Stimulated activated CD4-positive, alpha-beta T cell treated with anti-CD3 and anti-CD28 coated beads, Interleukin-1b, Interleukin-23, amount 100 ng/mL, for 4 hours (primary cell): ENCODE measurements at regions not wholly inside any gene's neighbourhood (a gene's known extent, or its start where the extent isn't known, plus 50 kb on each side); places are given as distances from the start of the nearest gene placed in this dataset.
"Not testable (repeated sequence)": the region's sequence is repeated elsewhere in the genome, so short reads cannot be mapped to it uniquely, and the experiment has no call there.

Experiments
- DNase-seq, 2 donors: peaks; one replicate each; pipeline ENCODE4 v3.0.0-alpha.2; 2020; ENCODE audit warnings: low read depth in 2 of 2

DNA sequence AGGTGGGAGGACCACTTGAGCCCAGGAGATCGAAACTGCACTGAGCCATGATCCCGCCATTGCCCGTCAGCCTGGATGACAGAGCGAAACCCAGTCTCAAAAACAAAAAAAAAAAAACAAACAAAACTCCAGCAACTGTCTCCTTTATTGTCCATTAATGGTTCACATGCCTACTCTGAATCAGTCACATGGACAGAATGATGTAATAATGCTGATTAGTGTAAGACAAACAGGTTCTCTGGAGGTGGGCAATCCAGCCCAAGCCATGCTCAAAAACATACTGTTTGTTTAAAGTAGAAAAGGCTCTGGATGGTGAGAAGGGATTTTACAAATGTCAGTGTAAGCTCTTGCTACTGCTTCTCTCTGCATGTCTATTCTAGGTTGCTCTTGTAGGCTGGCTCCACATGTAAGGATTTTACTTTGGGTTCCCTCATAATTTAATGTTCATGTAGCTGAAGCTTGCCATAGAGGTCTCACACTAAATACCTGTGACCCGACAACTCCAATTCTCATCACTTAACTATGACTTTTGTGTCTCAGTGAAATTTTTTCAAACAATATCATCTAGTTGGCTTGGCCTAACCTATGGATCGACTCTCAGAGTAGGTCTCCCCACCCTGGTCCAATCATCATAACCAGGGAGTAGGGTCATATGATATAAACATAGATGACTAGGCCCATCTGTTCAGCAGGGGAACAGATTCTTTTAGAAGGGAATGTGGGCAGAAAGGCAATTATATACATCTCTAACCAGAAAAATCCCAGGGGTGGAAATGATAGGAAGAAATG lies 83.9 kb upstream of the SLC39A10 start:
- no peak for DNase-seq

DNA sequence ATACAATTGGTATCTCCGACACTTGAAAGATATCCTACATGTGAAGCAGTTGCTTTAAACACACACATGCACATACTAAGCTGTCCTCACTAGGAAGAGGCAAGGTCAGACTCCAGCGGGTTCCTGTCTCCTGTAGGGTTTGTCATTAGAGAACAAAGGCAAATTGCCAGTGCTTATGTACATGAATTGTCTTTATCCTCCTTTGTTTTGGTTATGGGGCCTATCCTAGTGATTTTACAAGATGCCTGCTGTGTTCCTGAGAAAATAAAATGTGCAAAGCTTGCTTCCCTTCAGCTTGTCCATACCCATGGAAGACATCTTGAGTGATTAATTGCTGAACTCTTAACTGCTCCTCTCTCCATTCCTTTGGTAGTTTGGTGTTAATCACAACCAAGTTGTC lies 86.7 kb upstream of the SLC39A10 start:
- no peak for DNase-seq

DNA sequence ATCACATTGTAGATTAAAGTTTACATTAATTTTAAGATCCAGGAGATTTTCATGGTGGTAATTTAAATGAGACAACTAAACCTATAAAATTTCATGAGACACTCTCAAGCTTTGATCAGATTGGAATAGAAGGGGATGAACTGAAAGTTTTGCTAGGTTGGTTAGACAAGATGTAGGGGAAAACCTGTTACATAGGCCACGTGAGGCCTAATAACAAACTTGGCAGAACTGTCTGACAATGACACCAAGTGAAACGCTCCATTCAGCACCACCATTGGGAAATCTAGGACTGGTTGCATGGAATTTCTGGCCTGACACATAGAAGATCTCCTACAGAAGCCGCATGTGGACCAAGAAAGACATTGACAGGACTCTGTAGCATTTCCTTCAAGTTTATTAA lies 87.8 kb upstream of the SLC39A10 start:
- no peak for DNase-seq

DNA sequence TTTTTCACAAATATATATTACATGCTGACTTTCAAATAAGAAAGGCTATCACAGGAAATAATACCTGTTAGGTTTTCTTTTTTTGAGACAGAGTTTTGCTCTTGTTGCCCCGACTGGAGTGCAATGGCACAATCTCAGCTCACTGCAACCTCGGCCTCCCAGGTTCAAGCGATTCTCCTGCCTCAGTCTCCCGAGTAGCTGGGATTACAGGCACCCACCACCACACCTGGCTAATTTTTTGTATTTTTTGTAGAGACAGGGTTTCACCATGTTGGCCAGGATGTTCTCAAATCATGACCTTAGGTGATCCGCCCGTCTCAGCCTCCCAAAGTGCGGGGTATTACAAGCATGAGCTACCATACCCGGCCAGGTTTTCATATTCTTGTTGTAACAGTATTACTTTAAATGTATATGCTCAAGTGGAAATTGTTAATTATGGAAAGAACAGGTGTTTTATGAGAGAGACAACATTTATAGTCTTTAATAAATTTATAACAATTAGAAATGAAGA lies 92.3 kb upstream of the SLC39A10 start:
- not testable (repeated sequence) for DNase-seq

DNA sequence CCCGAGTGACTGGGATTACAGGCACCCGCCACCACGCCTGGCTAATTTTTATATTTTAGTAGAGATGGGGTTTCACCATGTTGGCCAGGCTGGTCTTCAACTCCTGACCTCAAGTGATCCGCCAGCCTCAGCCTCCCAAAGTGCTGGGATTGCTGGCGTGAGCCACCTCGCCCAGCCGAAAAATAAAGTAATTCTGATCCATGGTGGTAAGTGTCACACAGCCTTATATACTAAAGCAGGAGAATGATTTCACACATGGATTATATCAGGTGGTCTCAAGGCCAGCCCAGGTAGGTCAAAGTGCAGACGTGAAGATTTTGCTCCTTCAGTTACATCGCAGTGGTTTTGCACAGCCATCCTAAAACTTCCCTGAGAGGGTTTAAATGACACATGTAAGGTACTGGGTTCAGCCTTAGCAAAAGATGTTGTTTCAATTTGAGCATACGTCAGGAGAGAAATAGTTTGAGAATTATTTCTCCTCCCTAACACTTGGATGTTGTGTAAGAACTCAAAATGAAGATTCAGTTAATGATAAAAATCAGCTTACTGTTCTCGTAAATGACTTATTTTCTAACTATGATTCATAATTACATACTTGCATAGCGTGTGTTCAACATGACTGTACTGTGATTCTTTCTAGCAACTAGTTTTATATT lies 93.0 kb upstream of the SLC39A10 start:
- no peak for DNase-seq

DNA sequence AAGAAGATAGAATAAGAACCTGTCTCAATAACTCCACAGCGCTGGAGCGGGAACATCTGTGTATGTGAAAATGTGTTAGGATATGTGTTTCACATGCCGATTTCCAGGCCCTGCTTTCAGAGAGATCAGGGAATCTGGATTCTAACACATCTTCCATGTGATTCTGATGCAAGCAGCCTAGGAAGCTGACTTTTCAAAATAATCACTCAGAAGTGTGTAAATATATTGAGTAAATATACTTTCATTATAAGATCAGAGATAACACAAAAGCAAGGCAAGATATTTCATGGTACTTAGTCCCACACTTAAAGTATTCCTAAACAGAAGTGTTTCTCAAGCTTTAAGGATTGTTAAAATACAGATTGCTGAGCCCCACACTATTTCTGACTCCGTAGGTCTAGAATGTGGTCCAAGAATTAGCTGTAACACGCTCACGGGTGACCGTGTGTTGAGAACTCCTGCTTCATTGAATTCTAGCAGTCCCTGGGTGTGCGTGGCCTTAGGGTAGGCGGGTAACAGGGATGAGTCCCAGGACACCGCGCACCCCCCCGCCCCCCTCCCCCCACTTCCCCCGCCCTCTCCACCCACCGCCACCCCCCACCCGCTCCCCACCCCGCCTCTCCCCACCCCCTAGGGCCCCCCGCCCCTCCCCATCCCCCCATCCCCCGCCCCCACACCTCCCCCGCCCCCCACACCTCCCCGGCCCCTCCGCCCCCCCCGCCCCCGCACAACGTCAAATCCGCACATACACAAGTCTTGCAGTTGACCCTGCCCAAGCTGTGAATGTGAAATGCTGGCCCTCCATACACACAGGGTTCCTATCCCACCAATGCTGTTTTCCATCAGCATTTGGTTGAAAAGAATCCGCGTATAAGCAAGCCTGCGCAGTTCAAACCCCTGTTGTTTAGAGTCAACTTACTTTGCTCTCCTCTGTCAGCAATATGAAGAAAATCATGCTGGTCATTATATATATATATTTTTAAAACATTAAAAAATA lies 94.2 kb upstream of the SLC39A10 start:
- DNase-seq = no peak

DNA sequence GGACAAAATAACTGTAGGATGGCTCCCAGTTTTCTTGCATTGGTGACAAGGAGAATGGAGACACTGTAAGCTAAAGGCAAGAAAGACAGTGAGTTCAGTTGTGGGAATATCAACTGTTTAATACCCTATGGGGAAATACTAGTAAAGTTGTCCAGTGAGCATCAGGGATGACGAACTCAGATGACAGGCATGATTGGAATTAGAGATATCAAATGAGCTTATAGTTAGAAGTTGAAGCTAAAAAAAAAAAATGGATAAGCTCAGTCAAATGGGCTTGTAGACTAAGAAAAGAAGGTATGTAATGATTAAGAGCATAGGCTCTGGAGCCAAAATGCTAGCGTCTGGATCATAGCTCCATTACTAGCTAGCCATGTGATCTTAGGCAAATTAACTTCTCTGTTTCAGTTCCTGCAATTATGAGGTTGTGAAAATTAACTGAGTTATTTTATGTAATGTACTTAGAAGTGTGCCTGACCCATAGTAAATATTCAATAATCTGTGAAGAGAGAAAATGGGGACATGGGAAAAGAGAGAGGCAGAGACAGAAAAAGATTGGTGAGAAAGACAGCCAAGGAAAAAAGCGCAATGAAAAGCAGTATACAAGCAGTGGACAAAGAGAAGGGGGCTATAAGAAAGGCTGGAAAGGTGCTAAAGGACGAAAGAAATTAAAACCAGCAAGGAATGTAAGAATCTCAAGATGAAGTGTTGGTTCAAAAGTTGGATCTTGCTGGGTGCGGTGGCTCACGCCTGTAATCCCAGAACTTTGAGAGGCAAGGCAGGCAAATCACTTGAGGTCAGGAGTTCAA lies 95.7 kb upstream of the SLC39A10 start:
- no peak for DNase-seq

DNA sequence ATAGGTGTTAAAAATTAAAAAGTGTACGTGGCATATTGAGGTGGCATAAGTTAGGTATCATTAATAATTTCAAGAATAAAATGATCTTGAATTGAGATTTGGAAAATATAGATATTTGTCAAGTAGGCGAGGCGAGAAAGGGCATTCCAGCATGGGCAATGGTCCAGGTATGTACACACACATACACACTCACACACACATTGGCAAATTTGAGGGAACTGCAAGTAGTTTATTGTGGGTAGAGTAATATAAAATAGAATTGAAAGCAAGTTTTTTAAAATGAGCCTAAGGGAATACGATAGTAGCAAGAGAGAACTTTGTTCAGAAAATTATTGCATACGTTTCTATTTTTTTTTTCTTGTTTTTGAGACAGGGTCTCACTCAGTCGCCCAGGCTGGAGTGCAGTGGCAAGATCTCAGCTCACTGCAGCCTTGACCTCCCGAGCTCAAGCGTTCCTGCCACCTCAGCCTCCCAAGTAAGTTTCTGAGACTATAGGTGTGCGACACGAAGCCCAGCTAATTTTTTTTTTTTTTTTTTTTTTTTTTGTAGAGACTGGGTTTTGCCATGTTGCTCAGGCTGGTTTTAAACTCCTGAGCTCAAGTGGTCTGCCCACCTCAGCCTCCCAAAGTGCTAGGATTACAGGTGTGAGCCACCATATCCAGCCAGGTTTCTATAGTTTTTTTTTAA lies 96.7 kb upstream of the SLC39A10 start:
- DNase-seq = no peak

DNA sequence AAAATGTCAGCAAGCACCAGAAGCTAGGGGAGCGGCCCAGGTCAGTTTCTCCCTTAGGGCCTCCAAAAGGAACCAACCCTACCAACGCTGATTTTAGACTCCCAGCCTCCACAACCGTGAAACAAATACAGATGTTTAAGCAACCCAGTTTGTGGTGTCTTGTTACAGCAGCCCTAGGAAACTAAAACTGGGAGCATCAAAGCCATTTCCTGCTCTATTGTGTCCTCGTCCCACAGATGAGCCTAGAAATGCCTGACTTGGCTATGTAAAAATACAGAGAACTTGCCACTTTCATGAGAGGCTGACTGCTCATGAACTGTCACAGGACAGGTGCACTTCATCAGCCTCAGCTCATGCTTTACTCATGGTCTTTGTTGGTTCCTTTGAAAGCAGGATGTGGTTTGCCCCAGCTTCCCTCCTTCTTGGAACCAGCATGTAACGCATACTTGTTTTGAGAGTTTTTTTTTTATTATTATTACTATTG lies 97.6 kb upstream of the SLC39A10 start:
- DNase-seq = peak; percentile 26 to 62

DNA sequence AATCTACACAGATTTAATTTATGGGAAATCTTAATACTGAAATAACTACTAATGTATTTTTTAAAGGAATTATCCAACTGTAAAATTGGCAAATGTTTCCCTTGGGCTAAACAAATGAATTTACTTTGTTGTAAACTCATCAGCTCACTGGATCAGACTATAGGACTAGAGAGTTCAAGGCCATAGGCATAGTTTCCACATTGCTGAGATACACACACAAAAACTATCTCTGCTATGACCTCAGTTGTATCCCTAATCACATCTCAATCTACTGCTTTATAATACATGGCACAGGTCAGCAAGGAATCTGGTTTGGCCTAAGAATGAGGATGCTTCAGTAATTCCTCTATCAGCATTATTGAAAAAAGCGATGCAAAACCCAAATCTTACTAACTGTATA lies 101.1 kb upstream of the SLC39A10 start:
- no peak for DNase-seq

DNA sequence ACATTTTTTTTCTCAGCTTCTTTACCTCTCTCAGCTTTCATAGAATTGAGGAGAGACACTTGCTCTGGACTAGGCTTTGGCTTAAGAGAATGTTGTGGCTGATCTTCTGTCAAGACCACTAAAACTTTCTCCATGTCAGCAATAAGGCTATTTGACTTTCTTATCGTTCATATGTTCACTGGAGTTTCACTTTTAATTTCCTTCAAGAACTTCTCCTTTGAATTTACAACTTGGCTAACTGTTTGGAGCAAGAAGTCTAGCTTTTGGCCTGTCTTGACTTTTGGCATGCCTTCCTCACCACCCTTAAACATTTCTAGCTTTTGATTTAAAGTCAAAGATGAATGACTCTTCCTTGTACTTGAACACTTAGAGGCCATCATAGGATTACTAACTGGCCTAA lies 104.4 kb upstream of the SLC39A10 start:
- no peak for DNase-seq

DNA sequence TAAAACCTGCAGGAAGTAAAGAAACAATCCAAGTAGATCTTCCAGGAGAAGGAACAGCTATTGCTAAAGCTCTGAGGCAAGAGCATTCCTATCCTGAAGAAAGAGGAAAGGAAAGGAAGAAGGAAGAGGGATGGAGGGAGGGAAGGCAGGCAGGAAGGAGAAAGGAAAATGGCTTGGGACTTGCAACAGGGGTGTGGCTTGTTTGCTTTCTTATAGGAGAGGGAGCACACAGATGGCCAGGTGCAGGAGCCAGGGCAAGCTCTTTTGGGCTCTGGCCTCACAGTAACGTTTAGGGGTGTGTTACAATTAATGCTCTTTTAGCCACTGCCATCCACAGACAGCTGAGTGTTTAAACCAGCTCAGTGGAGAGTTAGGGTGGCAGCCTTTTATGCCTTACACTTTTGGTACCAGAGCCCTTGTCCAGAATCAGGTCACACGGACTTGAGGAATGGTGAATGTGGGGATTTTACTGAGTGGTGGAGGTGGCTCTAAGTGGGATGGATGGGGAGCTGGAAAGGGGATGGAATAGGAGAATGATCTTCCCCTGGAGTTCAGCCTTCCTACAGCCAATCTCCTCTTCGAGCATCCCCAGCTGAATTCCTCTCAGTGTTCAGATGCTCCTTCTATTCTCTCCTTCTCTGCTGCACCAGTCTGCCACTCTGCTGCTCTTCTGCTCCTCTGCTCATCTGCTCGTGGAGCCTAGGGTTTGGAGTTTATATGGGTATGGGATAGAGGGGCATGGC lies 108.7 kb upstream of the SLC39A10 start:
- DNase-seq = no peak

DNA sequence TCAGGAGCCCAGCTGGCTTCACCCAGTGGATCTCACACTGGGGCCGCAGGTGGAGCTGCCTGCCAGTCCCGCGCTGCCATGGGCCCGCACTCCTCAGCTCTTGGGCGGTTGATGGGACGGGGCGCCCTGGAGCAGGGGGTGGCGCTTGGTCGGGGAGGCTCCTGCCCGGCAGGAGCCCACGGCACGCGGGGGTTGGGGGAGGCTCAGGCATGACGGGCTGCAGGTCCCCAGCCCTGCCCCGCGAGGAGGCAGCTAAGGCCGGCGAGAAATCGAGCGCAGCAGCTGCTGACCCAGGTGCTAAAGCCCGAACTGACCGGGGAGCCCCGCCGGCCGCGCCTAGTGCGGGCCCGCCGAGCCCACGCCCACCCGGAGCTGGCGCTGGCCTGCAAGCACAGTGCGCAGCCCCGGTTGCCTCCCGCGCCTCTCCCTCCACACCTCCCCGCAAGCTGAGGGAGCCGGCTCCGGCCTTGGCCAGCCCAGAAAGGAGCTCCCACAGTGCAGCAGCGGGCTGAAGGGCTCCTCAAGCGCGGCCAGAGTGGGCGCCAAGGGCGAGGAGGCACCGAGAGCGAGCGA lies 109.7 kb upstream of the SLC39A10 start:
- DNase-seq = not testable (repeated sequence)

DNA sequence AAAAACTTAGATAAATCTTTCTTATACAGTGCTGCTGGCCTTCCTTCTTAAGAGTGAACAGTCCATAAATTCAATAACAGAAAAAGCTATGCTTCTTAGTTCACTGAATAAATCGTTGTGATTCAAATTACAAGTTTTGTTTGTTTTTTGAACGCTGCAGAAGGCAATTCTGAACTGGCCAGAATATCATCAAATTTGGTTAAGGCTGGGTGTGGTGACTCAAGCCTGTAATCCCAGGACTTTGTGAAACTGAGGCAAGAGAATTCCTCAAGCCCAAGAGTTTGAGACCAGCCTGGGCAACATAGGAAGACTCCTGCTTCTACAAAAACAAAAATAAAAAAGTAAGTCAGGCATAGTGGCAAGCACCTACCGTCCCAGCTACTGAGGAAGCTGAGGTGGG lies 111.2 kb upstream of the SLC39A10 start:
- no peak for DNase-seq

DNA sequence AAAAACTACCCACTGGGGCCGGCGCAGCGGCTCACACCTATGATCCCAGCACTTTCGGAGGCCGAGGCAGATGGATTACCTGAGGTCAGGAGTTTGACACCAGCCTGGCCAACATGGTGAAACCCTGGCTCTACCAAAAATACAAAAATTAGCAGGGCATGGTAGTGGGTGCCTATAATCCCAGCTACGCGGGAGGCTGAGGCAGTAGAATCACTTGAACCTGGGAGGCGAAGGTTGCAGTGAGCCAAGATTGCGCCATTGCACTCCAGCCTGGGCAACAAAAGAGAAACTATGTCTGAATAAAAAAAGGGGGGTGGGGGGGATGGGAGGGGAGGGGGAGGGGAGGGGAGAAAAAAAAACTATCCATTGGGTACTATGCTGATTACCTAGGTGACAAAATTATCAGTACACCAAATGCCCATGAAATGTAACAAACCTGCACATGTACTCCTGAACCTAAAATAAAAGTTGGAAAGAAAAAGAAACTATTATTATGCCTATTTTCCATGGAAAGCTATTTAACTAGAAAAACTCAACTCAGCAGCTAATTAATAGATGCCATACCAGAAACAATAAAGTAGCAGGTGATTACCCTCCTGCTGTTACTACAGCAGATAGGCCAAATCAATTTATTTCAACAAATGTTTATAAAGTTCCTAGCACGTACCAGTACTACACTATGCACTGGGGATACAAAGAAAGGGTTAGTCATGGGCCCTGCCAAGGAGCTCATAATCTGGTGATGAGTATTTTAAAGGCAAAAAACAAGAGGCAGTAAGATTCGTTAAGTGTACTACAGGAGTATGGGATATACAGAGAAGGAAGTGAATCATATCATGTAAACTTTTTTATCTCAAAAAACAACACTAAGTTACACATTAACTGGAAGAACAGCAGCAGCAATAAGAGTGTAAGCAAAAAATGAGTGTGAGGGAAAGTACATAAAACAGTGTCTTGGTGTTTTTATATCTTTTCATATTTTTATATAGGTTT lies 112.8 kb upstream of the SLC39A10 start:
- no peak for DNase-seq

DNA sequence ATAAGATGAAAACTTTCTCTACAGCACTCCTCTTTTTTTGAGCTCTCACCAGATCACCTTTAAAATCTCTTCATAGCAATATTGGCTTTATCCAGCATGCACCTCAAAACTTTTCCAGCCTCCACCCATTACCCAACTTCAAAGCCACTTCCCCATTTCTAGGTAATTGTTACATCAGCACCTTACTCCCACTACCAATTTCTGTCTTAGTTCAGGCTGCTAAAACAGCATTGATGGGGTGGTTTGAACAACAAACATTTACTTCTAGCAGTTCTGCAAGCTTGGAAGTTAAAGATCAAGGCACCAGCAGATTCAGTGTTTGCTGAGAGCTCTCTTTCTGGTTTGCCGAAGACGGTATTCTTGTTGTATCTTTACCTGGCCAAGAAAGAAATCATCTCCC lies 114.0 kb upstream of the SLC39A10 start:
- no peak for DNase-seq

DNA sequence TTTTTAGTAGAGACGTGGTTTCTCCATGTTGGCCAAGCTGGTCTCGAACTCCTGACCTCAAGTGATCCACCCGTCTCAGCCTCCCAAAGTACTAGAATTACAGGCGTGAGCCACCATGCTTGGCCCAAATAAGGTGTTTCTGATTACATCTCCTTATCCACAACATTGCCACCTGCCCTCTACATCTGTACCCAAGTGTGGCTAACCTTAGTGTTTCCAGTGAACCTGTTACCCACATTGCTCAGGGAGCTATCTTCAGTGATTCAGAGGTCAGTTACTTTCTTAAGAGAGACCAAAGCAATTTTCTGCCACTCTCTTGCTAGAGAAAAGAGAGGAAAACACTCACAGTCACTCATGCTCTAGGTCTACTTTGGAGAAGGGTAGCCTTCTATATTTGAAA lies 115.0 kb upstream of the SLC39A10 start:
- DNase-seq = no peak

DNA sequence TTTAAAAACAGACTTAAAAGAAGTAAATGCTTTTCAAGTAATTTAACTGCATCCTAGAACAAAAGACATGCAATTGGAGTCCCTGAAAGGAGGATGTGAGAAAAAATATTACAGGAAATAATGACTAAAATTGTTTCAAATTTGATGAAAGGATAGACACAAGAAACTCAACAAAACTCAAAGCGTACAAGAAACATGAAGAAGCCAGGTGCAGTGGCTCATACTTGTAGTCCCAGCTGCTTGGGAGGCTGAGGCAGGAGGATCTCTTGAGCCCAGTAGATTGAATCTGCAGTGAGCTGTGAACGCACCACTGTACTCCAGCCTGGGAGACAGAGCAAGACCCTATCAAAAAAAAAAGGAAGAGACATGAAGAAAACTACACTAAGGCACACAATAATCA lies 118.1 kb upstream of the SLC39A10 start:
- no peak for DNase-seq
